ENCODE measurements at regions not wholly inside any gene's neighbourhood (a gene's known extent, or its start where the extent isn't known, plus 50 kb on each side); places are given as distances from the start of the nearest gene placed in this dataset.
"Not testable (repeated sequence)": the region's sequence is repeated elsewhere in the genome, so short reads cannot be mapped to it uniquely, and the experiment has no call there.

DNA sequence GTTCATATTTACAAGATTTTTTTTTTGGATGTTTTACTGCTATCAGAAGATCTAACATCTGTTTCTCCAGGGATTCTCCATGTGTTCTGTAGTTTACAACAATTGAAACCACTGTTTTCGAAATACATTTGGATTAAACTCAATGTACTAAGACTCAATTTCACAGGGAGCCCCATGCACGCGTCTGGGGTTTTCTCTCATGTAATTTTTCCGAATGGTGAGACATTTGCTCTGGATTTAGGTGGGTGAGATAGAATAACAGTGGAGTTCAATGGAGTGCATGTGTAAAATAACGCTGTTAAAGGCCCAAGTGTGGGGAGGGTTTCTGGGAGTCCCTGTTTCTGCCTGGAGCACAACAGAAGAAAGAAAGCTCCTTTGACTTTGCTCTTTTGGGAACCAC lies 330.3 kb downstream of the TSHZ3 start:
- ATAC-seq: no peak

DNA sequence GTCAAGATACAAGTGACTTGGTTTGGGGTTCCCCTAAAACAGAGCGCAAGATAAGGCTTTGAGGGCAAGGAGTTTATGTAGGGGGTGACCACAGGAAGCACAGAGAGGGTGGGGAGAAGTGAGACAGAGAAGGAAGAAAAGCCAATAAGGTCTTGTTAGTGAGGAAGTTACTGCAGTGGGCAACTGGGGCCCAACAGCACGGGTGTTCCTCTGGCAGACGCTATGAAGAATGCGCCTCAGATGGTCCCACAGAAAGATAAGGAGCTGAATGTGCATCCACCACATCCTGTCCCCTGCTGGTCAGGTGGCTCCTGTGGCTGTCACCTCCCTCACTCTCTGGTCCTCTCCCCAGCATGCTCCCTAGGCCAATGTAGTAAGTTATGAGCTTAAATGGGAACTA lies 333.5 kb downstream of the TSHZ3 start:
- ATAC-seq: no peak

GRCh38 chr19:31014668-31015067 lies 334.6 kb downstream of the TSHZ3 start:
- ATAC-seq: no peak

DNA sequence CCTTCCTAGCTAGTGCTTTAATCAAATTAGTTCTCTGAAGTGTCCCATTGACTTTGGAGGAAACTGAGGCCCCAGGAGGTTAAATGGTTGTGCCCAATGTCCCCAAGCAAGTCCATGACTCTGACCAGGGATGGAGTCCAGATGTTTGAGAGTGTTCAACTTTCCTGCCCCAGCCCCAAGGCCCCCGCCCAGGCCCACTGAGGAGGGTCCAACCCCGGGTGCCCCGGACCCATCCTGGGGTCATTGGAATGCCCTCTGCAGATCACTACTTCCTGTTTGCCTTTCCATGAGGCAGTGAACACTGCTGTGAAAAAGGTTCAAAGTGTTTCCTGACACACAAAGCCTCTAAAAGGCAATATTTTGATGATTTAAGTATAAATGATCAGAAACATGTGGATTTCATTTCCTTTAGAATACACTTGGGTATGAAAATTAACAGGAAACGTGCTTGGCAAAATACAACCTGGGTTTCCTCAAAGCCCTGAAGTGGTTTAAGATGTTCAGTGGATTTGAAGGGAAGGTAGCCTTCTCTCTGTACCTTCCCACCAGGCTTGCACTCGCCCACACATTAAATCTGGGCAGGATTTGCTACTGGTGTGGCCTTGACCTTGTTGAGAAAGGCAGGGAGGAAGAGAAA lies 335.7 kb downstream of the TSHZ3 start:
- ATAC-seq: no peak

DNA sequence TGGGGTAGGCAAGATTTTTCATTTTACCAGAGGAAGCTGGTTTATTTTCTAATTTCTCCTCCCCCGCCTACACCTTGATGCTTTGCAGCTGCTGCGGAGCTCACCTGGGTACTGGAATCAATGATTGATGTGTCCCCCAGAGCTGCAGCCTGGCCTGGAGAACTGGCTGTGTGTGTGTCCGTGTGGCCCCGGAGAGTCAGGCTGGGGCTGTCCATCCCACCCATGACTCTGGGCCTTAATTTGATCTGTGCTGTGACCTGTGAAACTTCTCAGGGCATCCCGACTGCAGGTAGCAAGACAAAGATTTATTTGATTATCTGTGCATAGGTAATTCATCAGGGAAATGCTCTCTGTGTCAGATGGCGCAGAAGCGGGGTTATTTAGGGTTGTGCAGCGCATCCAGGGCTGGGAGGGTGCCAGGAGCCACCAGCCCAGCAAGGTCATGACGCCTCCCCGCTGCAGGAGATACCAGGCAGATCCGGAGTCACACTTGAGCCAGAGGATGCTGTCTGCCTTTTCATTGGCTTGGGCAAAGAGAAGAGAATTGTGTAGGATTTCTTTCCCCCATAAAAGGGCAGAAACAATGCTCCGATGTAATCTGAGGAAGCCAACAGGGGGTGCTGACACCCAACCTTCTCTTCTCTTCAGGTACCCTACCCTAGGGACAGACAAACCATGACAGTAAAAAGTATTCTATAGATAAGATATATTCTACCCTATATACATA lies 346.6 kb downstream of the TSHZ3 start:
- no peak for ATAC-seq

GRCh38 chr19:31001991-31002390 lies 347.2 kb downstream of the TSHZ3 start:
- no peak for ATAC-seq

DNA sequence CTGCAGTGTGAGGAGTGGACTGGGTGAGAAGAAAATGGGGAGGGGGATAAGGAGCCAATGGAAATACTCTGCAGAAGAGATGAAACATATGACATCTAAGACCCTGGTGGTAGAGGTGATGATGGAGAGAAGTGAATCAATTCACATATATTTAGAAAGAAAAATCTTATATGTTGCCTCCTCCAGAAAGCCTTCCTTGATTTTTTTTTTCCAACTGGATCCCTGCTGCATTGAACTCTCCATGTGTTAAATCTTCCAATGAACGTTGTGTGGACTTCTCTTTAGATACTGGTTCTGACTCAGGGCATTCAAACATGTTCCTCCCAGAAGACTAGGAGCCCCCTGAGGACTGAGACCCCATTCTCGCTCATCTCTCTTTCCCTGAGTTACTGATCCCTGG lies 348.3 kb downstream of the TSHZ3 start:
- ATAC-seq: no peak

DNA sequence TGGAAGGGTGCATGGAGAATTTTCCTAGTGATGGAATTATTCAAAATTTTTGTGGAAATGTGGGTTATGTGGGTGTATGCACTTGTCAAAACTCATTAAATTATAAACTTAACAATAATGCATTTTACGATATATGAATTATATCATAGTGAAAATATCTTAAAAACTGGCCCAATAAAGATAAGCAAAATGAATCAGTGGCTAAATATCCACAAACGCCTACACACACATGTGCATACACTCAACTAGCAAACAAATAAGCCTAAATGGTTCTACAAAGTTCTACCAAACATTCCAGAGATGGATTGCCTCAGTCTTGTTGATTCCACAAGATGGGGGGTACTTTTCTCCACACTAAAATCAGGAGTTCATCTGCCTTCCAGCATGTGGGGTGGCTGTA lies 349.5 kb downstream of the TSHZ3 start:
- ATAC-seq: no peak

- no peak for ATAC-seq
These were observed 352.0 kb downstream of the TSHZ3 start for GRCh38 chr19:30997222-30997621.

- ATAC-seq: no peak
These were observed 370.6 kb downstream of the TSHZ3 start for GRCh38 chr19:30978639-30979038.

DNA sequence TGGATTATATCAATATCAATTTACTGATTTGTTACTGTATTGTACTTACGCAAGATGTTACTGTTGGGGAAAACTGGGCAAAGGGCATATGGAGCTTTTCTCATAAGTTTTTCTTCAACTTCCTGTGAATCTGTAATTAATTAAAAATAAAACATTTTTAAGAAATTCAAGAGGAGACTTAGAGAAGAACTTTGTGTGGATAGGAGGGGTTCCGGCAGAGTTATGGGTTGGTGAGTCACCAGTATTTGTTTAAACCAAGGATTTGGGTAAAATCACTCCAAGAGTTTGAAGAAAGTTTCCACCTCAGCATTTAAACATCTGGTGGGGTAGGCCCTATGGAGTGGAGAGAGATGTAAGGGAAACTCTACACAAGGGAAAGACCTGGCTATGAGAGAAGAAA lies 379.6 kb downstream of the TSHZ3 start:
- no peak for ATAC-seq

- no peak for ATAC-seq
These were observed 380.3 kb downstream of the TSHZ3 start for GRCh38 chr19:30968841-30969399.

DNA sequence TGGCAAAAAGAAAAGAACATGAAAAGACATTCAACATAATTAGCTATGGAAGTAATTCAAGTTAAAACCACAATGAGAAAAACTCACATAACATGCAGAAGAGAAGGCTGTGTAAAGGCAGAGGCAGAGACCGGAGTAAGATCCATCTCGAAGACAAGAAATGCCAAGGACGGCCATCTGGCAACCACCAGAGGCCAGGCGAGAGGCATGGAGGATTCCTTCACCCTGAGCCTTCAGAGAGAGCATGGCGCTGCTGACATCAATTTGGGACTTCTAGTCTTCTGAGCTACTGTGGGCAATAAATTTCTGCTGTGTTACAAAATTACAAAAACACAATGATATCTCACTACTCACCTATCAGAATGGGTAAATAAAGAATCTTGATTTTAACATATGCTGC lies 381.0 kb downstream of the TSHZ3 start:
- ATAC-seq: no peak

DNA sequence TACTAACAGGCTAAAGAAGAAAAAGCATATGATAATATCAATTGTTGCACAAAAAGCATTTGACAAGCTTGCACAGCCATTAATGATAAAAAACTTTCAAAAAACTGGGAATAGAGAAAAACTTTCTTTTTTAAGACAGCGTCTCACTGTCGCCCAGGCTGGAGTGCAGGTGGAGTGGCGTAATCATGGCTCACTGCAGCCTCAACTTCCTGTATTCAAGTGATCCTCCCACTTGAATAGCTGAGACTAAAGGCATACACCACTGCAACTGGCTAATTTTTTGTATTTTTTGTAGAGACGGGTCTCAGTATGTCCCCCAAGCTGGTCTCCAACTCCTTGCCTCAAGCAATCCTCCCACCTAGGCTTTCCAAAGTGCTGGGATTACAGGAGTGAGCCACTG lies 382.8 kb downstream of the TSHZ3 start:
- ATAC-seq: no peak

DNA sequence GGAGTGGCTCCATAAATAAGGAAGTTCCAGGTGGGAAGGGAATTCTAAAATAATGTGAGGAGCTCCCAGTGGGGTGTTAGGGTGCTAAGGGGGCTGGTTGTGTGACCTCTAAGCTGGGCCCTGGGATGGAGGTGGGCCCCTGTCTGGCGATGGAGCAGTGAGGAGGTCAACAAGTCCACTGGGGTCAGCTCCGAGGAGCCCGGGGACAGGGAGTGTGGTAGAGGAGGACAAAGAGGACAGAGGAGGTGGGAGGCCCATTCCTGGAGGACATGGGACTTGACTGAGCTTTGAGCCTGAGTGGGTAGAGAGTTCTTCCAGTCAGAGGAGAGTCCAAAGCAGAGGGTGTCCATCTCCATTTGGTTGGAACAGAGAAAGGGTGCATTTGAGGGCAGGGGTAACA lies 390.2 kb downstream of the TSHZ3 start:
- ATAC-seq: no peak

- ATAC-seq: no peak
These were observed 393.8 kb downstream of the TSHZ3 start for GRCh38 chr19:30955112-30956104.

- ATAC-seq: not testable (repeated sequence)
These were observed 404.8 kb downstream of the TSHZ3 start for GRCh38 chr19:30944276-30944932.

- no peak for ATAC-seq
These were observed 406.0 kb downstream of the TSHZ3 start for GRCh38 chr19:30943101-30943843.

DNA sequence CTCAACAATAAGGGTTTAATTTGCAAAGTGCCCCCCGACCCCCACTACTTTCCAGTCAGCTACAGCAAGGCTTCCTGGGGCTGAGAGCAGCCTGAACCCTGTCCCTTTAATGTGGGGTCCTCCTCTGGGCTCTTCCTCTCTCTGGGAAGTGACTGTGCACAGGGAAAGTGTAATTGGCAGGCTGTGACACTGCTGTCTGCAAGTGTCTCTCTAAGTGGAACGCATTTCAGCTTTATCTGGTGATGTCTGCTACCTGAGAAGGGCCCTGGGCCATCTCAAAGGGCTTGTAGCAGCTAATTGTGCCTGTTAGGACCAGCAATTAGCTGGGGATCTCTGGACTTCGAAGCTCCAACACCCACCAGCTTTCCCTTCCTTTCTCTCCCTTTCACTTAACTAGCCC lies 406.6 kb downstream of the TSHZ3 start:
- ATAC-seq: no peak

- no peak for ATAC-seq
These were observed 407.6 kb downstream of the TSHZ3 start for GRCh38 chr19:30941591-30941990.

DNA sequence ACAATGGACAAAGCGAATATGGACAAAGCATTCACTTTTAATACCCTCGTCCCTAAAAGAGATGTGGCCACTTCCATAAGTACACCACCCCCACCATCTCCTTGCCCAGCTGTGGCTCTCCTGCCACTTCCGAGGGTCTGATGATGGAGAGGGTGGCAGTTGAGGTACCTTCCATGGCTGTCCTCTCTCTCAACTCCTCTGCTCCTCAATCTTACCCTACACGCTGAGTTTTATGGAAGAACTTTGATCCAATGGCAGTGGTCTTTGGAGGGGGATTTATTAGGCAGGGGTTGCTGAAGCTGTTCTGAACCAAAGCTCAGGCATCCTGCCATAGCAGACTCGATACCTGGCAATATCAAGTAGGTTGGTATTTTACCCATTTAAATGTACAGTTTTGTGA lies 413.0 kb downstream of the TSHZ3 start:
- no peak for ATAC-seq

DNA sequence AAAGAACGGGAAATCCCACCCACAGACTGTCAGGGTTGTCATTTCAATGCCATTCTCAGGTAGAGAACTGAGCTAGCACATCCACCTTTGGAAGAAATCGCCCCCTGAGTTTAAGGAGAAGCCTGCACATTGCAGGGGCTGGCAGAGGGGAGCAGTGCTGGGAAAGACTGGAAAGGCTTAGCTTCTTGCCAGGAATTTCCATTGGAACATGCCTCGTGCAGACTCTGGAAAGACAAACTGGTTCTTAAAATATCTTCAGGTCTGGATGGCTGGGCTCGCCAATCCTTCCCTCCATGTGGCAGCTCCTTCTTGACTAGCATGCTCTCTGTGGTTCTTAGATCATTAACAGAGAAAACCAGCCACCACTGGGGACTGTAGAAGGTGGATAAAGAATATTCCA lies 414.1 kb downstream of the TSHZ3 start:
- no peak for ATAC-seq

Measured in esophagus mucosa (tissue), 1 donor.